Chondrocyte (in vitro differentiated cells): ENCODE measurements at regions not wholly inside any gene's neighbourhood (a gene's known extent, or its start where the extent isn't known, plus 50 kb on each side); places are given as distances from the start of the nearest gene placed in this dataset.

Experiments
- DNase-seq: peaks from one replicate; pipeline ENCODE4 v3.0.0; 2021; ENCODE audit warnings: mixed read lengths, low spot score
- H3K27ac Mint-ChIP-seq: one replicate; pipeline ENCODE4 v1.8.0; 2021; ENCODE audit warnings: mild to moderate bottlenecking, moderate library complexity, mixed read lengths; ENCODE audit not compliant: unreplicated experiment
- H3K27me3 Mint-ChIP-seq: 2 replicates; pipeline ENCODE4 v1.8.0; 2021; ENCODE audit warnings: low read depth, mixed read lengths
- H3K36me3 Mint-ChIP-seq: 2 replicates; pipeline ENCODE4 v1.8.0; 2021; ENCODE audit warnings: low read depth, mixed read lengths
- H3K4me1 Mint-ChIP-seq: 2 replicates; pipeline ENCODE4 v1.8.0; 2021; ENCODE audit warnings: low read depth, mild to moderate bottlenecking, mixed read lengths
- H3K4me3 Mint-ChIP-seq: one replicate; pipeline ENCODE4 v1.8.0; 2021; ENCODE audit warnings: mild to moderate bottlenecking, moderate library complexity, mixed read lengths; ENCODE audit not compliant: unreplicated experiment
- H3K9me3 Mint-ChIP-seq: 2 replicates; pipeline ENCODE4 v1.8.0; 2021; ENCODE audit warnings: low read depth, mixed read lengths
- CTCF ChIP-seq: fragments of 200-600 bp; sonication (generic); IDR thresholded peaks from 2 replicates; pipeline ENCODE4 v1.5.0; 2021; ENCODE audit warnings: antibody characterized with exemption, mild to moderate bottlenecking, moderate library complexity

DNA sequence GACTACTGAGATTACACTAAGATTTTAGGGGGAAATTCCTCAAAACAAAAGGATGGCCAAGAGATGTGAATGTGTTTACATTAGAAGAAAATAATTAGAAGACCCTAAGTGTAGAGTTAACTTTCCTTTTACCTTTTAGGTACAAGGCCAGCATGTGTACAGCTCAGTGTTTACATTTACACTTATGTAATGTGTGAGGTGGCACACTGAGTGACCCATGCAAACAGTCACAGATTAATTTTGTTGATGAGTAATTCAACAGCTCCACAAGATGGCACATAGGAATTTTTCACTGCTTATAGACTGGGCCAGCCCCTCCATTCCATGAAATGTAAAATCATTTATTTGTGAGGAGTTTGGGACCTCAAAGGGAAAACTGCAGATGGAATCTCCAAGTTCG, 90.1 kb upstream of the SLC12A2 start:
- TF ChIP-seq CTCF, result no peak
- Mint-ChIP-seq H3K27me3 (no peaks in the 10 kb centered on the region), H3K4me3 (no peak overlapping the region), H3K27ac (no peak overlapping the region), H3K4me1 (peaks cover 14% of the 10 kb centered on the region), H3K36me3 (peaks cover 3% of the 10 kb centered on the region), H3K9me3 (peaks cover 3% of the 10 kb centered on the region)
- no peak for DNase-seq

DNA sequence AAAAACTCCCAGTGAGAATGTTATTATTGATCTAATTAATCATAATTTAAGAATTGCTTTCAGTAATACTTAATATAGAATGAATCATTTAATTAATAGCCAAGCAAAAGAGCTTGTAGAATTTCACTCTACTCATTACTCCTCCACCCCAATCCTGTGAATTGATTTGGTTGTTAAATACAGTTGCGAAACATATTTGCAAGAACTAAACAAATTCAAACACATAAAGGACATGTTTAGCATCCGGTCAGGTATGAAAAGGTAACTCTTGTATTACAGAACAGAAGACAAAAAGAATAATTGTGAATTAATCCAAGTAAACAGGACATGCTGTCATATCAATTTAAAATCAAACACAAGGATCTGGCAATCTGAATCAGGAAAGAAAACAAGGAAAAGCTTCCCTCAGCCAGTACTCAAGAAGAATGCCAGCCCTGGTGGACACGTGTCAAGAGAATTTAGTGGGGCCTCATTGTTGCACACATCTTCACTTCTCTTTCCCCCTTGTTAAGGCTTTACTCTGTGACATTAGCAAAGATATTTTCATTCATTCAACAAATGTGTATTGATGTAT, 89.4 kb upstream of the SLC12A2 start:
- DNase-seq, result no peak
- Mint-ChIP-seq H3K4me1 (peaks cover 10% of the 10 kb centered on the region), H3K9me3 (peaks cover 3% of the 10 kb centered on the region), H3K36me3 (peaks cover 3% of the 10 kb centered on the region), H3K27me3 (no peaks in the 10 kb centered on the region), H3K4me3 (no peak overlapping the region), H3K27ac (no peak overlapping the region)
- TF ChIP-seq CTCF, result no peak

DNA sequence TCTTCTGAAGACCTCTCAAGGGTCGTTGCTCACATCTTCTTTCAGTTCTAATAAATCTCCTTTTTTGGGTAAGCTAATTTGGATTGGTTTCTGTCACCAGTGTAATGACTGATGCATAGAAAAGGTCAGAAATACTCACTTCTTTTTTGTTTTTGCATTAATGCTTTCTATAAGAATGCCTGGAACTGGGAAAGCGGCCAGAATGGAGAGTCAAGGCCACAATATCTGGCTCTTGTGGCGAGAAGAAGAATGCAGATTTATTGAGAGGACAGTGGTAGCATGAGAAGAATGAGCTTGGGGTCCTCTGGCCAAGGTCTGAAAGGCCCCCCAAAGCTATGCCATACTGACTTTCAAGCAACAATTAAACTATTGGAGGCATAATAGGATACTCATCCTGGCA, 88.0 kb upstream of the SLC12A2 start:
- no peak for DNase-seq
- Mint-ChIP-seq H3K9me3 (peaks cover 3% of the 10 kb centered on the region), H3K27ac (peak overlapping the region; percentile 2), H3K27me3 (no peaks in the 10 kb centered on the region), H3K4me1 (peaks cover 10% of the 10 kb centered on the region), H3K36me3 (peaks cover 3% of the 10 kb centered on the region), H3K4me3 (no peak overlapping the region)
- TF ChIP-seq CTCF, result no peak

DNA sequence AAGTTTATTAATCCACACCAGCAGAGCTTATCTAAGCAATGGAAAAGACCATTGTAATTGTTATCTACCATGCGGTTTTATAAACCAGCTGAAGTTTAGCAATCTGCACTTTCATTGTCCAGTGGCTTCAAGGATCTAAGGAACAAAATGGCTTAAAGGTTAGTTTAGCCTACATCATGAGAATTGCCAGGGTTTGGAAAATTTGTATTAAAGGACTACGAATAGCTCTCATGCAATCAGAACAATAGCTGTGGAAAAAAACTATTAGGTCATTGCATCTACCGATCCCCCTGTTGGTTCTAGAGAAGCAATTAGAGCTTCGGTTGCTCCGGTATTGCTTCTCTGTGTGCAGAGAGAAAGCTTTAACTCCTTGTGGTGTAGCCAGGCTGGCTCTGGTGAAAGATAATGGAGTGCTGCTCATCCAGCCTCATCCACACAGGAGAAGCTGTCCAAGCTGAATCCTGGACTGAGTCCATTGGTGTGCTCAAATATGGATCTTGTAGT, 86.3 kb upstream of the SLC12A2 start:
- peaks cover 3% of the 10 kb centered on the region for H3K9me3 Mint-ChIP-seq
- no peak for TF ChIP-seq CTCF
- H3K4me1 Mint-ChIP-seq, result peaks cover 10% of the 10 kb centered on the region
- H3K27me3 Mint-ChIP-seq, result no peaks in the 10 kb centered on the region
- no peak overlapping the region for H3K4me3 Mint-ChIP-seq
- H3K27ac Mint-ChIP-seq, result no peak overlapping the region
- H3K36me3 Mint-ChIP-seq, result peaks cover 3% of the 10 kb centered on the region
- no peak for DNase-seq

GRCh38 chr5:127998950-127999615, 84.5 kb upstream of the SLC12A2 start:
- Mint-ChIP-seq H3K4me1 (peaks cover 10% of the 10 kb centered on the region), H3K27me3 (no peaks in the 10 kb centered on the region), H3K27ac (no peak overlapping the region), H3K36me3 (peaks cover 5% of the 10 kb centered on the region), H3K9me3 (no peaks in the 10 kb centered on the region), H3K4me3 (no peak overlapping the region)
- DNase-seq, result no peak
- TF ChIP-seq CTCF, result no peak
